ENCODE measurements at regions not wholly inside any gene's neighbourhood (a gene's known extent, or its start where the extent isn't known, plus 50 kb on each side); places are given as distances from the start of the nearest gene placed in this dataset.
A peak's percentile ranks its signal among the peaks of the same experiment; 100 is the strongest.

- dilution Hi-C loops (cut with MboI; ENCODE audit: extremely low pct_ligation_motif_present, low sequenced_read_pairs): no loop called here
- no peak for FAIRE-seq
- H3K36me3 ChIP-seq (ENCODE audit: control insufficient read depth in 2 of 2, extremely low read depth in 1 of 2, insufficient read depth in 2 of 2, low read length in 2 of 2): no peaks in the 10 kb centered on the region
- H3K9me1 ChIP-seq (ENCODE audit: control insufficient read depth, extremely low read depth, insufficient read depth, low read length): no peaks in the 10 kb centered on the region
- H3K4me3 ChIP-seq (ENCODE audit: control insufficient read depth in 2 of 3, extremely low read depth in 1 of 3, insufficient read depth in 2 of 3, low read depth in 1 of 3, low read length in 3 of 3): no peak overlapping the region
- H3K27me3 ChIP-seq (ENCODE audit: control insufficient read depth, extremely low read depth, insufficient read depth, low read length): no peaks in the 10 kb centered on the region
- DNase-seq (ENCODE audit: low read depth, low spot score): no peak
- H3K9ac ChIP-seq (ENCODE audit: control insufficient read depth, extremely low read depth, insufficient read depth, low read length): no peak overlapping the region
- no peak overlapping the region for H3K27ac ChIP-seq (ENCODE audit: control insufficient read depth, insufficient read depth, low read length)
- no peaks in the 10 kb centered on the region for H3K4me1 ChIP-seq (ENCODE audit: control insufficient read depth, extremely low read depth, insufficient read depth, low read length)
- H2AFZ ChIP-seq (ENCODE audit: control insufficient read depth, low read length): no peak overlapping the region
- H4K20me1 ChIP-seq (ENCODE audit: control insufficient read depth, extremely low read depth, insufficient read depth, low read length): no peaks in the 10 kb centered on the region
- no peaks in the 10 kb centered on the region for H3K9me3 ChIP-seq (ENCODE audit: control insufficient read depth, low read depth, low read length)
- no peaks in the 10 kb centered on the region for H3K79me2 ChIP-seq (ENCODE audit: control insufficient read depth, insufficient read depth, low read length)
- H3K4me2 ChIP-seq (ENCODE audit: control insufficient read depth, extremely low read depth, insufficient read depth, low read depth, low read length): no peak overlapping the region
- no peak for TF ChIP-seq CTCF (optimal IDR thresholded peaks at IDR 0.05 in 1 of 3, IDR thresholded peaks at IDR 0.05 in 1 of 3, conservative IDR thresholded peaks at IDR 0.05 in 1 of 3; ENCODE audit: extremely low read depth in 1 of 3, insufficient read depth in 2 of 3, low read length in 3 of 3)
- no peak for TF ChIP-seq EZH2 (IDR thresholded peaks at IDR 0.05; ENCODE audit: low read length)
These were observed 368.7 kb upstream of the KLF4 start for GRCh38 chr9:107858260-107858659.

GRCh38 chr9:107856633-107857032, 367.1 kb upstream of the KLF4 start:
- DNase-seq (ENCODE audit: low read depth, low spot score) (no peak), FAIRE-seq (no peak)
- H3K4me3 ChIP-seq (ENCODE audit: control insufficient read depth in 2 of 3, extremely low read depth in 1 of 3, insufficient read depth in 2 of 3, low read depth in 1 of 3, low read length in 3 of 3): no peak overlapping the region
- no peaks in the 10 kb centered on the region for H3K9me3 ChIP-seq (ENCODE audit: control insufficient read depth, low read depth, low read length)
- H3K79me2 ChIP-seq (ENCODE audit: control insufficient read depth, insufficient read depth, low read length): no peaks in the 10 kb centered on the region
- H3K9me1 ChIP-seq (ENCODE audit: control insufficient read depth, extremely low read depth, insufficient read depth, low read length): no peaks in the 10 kb centered on the region
- no peaks in the 10 kb centered on the region for H3K4me1 ChIP-seq (ENCODE audit: control insufficient read depth, extremely low read depth, insufficient read depth, low read length)
- H2AFZ ChIP-seq (ENCODE audit: control insufficient read depth, low read length): peak overlapping the region; percentile 54
- dilution Hi-C loops (cut with MboI; ENCODE audit: extremely low pct_ligation_motif_present, low sequenced_read_pairs): no loop called here
- H3K27me3 ChIP-seq (ENCODE audit: control insufficient read depth, extremely low read depth, insufficient read depth, low read length): no peaks in the 10 kb centered on the region
- TF ChIP-seq CTCF (optimal IDR thresholded peaks at IDR 0.05 in 1 of 3, IDR thresholded peaks at IDR 0.05 in 1 of 3, conservative IDR thresholded peaks at IDR 0.05 in 1 of 3; ENCODE audit: extremely low read depth in 1 of 3, insufficient read depth in 2 of 3, low read length in 3 of 3): no peak
- TF ChIP-seq EZH2 (IDR thresholded peaks at IDR 0.05; ENCODE audit: low read length): no peak
- no peak overlapping the region for H3K4me2 ChIP-seq (ENCODE audit: control insufficient read depth, extremely low read depth, insufficient read depth, low read depth, low read length)
- H3K9ac ChIP-seq (ENCODE audit: control insufficient read depth, extremely low read depth, insufficient read depth, low read length): no peak overlapping the region
- H3K27ac ChIP-seq (ENCODE audit: control insufficient read depth, insufficient read depth, low read length): no peak overlapping the region
- no peaks in the 10 kb centered on the region for H4K20me1 ChIP-seq (ENCODE audit: control insufficient read depth, extremely low read depth, insufficient read depth, low read length)
- no peaks in the 10 kb centered on the region for H3K36me3 ChIP-seq (ENCODE audit: control insufficient read depth in 2 of 2, extremely low read depth in 1 of 2, insufficient read depth in 2 of 2, low read length in 2 of 2)

Data from keratinocyte (primary cell).